A549 (cell line): ENCODE measurements at regions not wholly inside any gene's neighbourhood (a gene's known extent, or its start where the extent isn't known, plus 50 kb on each side); places are given as distances from the start of the nearest gene placed in this dataset.

Source experiments
- CTCF ChIP-seq: fragments of >200 bp; sonication (Bioruptor Twin); formaldehyde crosslinking; IDR thresholded peaks from 3 replicates; pipeline ENCODE4 v1.5.1; 2016
- JUNB ChIP-seq: fragments of >200 bp; sonication (Bioruptor Twin); formaldehyde crosslinking; IDR thresholded peaks from 2 replicates; pipeline ENCODE4 v1.6.1; 2016
- KDM1A ChIP-seq: fragments of 200-600 bp; sonication (generic); IDR thresholded peaks from 2 replicates; pipeline ENCODE4 v1.6.1; 2016; ENCODE audit warnings: low read depth, mild to moderate bottlenecking
- RAD21 ChIP-seq, 2 experiments: fragments of >200 bp in 1 of 2; sonication (Bioruptor Twin) in 1 of 2; formaldehyde crosslinking in 1 of 2; IDR thresholded peaks in 1 of 2; conservative IDR thresholded peaks in 1 of 2; 2 replicates in 1 of 2; 3 replicates in 1 of 2; pipeline ENCODE4 v1.6.1; 2012 to 2018; ENCODE audit warnings: inconsistent platforms in 1 of 2
- RCOR1 ChIP-seq: fragments of 150-350 bp; IDR thresholded peaks from 2 replicates; pipeline ENCODE4 v1.6.1; 2014; ENCODE audit warnings: antibody characterized with exemption, low read length, low read depth
- SMC3 ChIP-seq: fragments of >200 bp; sonication (Bioruptor Twin); formaldehyde crosslinking; IDR thresholded peaks from 3 replicates; pipeline ENCODE4 v1.6.1; 2018; ENCODE audit warnings: inconsistent platforms
- TF ChIP-seq, protein P1 (sequence below): IDR thresholded peaks from 2 replicates; pipeline ENCODE4 v1.6.1; 2012
- TF ChIP-seq, protein P2 (sequence below): fragments of 150-350 bp; IDR thresholded peaks from 2 replicates; pipeline ENCODE4 v1.6.1; 2014; ENCODE audit warnings: low read depth, mild to moderate bottlenecking, low read length
- TF ChIP-seq, protein P3 (sequence below): fragments of 450-650 bp; IDR thresholded peaks from 2 replicates; pipeline ENCODE4 v1.6.1; 2014; ENCODE audit warnings: antibody characterized with exemption

GRCh38 chr12:47591795-47592194, 114.0 kb downstream of the RPAP3 start:
- no peak for TF ChIP-seq CTCF
- TF ChIP-seq RCOR1, result no peak
- TF ChIP-seq, protein P1, sequence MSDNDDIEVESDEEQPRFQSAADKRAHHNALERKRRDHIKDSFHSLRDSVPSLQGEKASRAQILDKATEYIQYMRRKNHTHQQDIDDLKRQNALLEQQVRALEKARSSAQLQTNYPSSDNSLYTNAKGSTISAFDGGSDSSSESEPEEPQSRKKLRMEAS, result no peak
- no peak for TF ChIP-seq SMC3
- TF ChIP-seq JUNB, result no peak
- TF ChIP-seq, protein P2, sequence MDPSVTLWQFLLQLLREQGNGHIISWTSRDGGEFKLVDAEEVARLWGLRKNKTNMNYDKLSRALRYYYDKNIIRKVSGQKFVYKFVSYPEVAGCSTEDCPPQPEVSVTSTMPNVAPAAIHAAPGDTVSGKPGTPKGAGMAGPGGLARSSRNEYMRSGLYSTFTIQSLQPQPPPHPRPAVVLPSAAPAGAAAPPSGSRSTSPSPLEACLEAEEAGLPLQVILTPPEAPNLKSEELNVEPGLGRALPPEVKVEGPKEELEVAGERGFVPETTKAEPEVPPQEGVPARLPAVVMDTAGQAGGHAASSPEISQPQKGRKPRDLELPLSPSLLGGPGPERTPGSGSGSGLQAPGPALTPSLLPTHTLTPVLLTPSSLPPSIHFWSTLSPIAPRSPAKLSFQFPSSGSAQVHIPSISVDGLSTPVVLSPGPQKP, result no peak
- no peak for TF ChIP-seq KDM1A
- no peak for TF ChIP-seq RAD21 (conservative IDR thresholded peaks at IDR 0.05 in 1 of 2, IDR thresholded peaks at IDR 0.05 in 1 of 2)
- TF ChIP-seq, protein P3, sequence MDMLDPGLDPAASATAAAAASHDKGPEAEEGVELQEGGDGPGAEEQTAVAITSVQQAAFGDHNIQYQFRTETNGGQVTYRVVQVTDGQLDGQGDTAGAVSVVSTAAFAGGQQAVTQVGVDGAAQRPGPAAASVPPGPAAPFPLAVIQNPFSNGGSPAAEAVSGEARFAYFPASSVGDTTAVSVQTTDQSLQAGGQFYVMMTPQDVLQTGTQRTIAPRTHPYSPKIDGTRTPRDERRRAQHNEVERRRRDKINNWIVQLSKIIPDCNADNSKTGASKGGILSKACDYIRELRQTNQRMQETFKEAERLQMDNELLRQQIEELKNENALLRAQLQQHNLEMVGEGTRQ, result no peak
